SK-N-SH (cell line): ENCODE measurements at regions not wholly inside any gene's neighbourhood (a gene's known extent, or its start where the extent isn't known, plus 50 kb on each side); places are given as distances from the start of the nearest gene placed in this dataset.

Experiments
- CTCF ChIA-PET: fragments of 300-600, 350-600 bp; formaldehyde crosslinking; extraction: SDS; loops from one replicate; lab custom pipeline; 2021; lab: Yijun Ruan, JAX
- POLR2A ChIA-PET: fragments of 350-600 bp; sonication (Branson Sonifier 250); formaldehyde crosslinking; extraction: SDS; loops from one replicate; lab custom pipeline; 2020; ENCODE audit warnings: antibody characterized with exemption, inconsistent platforms; lab: Yijun Ruan, JAX
- DNase-seq: peaks from one replicate; pipeline ENCODE4 v3.0.0; 2012
- H2AFZ ChIP-seq: fragments of 200-600 bp; sonication (generic); 2 replicates; pipeline ENCODE4 v1.8.1; 2016; ENCODE audit warnings: antibody characterized with exemption, mild to moderate bottlenecking, low read depth
- H3F3A ChIP-seq: fragments of 200-600 bp; sonication (generic); replicated peaks from 2 replicates; pipeline ENCODE3; 2016; ENCODE audit warnings: antibody characterized with exemption, mild to moderate bottlenecking; ENCODE audit not compliant: insufficient read depth
- H3K27ac ChIP-seq, 2 experiments: fragments of 200-500 bp in 1 of 2; fragments of 200-600 bp in 1 of 2; sonication (Bioruptor generic) in 1 of 2; sonication (generic), shearing (Covaris generic) in 1 of 2; 2 replicates each; pipeline versions ENCODE4 v1.5.1 to v1.6.1; 2014 to 2016; ENCODE audit warnings: low read depth in 2 of 2, inconsistent platforms in 1 of 2, low read length in 1 of 2, mild to moderate bottlenecking in 1 of 2, mixed read lengths in 1 of 2
- H3K27me3 ChIP-seq: fragments of 200-600 bp; sonication (generic), shearing (Covaris generic); 2 replicates; pipeline ENCODE4 v1.6.1; 2016; ENCODE audit warnings: mixed run types; ENCODE audit not compliant: insufficient read depth
- H3K36me3 ChIP-seq, 2 experiments: fragments of 200-500 bp in 1 of 2; fragments of 200-600 bp in 1 of 2; sonication (Bioruptor generic) in 1 of 2; sonication (generic) in 1 of 2; replicated peaks in 1 of 2; 2 replicates each; pipeline versions ENCODE3 to v1.5.1; 2014 to 2016; ENCODE audit warnings: low read length in 1 of 2, mild to moderate bottlenecking in 1 of 2; ENCODE audit not compliant: insufficient read depth in 2 of 2, control insufficient read depth in 1 of 2
- H3K4me1 ChIP-seq, 2 experiments: fragments of 200-500 bp in 1 of 2; fragments of 200-600 bp in 1 of 2; sonication (Bioruptor generic) in 1 of 2; sonication (generic), shearing (Covaris generic) in 1 of 2; 2 replicates each; pipeline versions ENCODE4 v1.5.1 to v1.6.1; 2014 to 2016; ENCODE audit warnings: low read depth in 1 of 2, low read length in 1 of 2, mixed run types in 1 of 2; ENCODE audit not compliant: insufficient read depth in 2 of 2, control insufficient read depth in 1 of 2
- H3K4me2 ChIP-seq: fragments of 200-600 bp; sonication (generic), shearing (Covaris generic); 2 replicates; pipeline ENCODE4 v1.6.1; 2017; ENCODE audit warnings: mixed run types
- H3K4me3 ChIP-seq, 2 experiments: fragments of 200-500 bp in 1 of 2; fragments of 200-600 bp in 1 of 2; sonication (Bioruptor generic) in 1 of 2; sonication (generic), shearing (Covaris generic) in 1 of 2; 2 replicates each; pipeline versions ENCODE4 v1.5.1 to v1.8.1; 2014 to 2016; ENCODE audit warnings: low read depth in 2 of 2, inconsistent platforms in 1 of 2, low read length in 1 of 2, mild to moderate bottlenecking in 1 of 2, mixed read lengths in 1 of 2, moderate library complexity in 1 of 2
- H3K79me2 ChIP-seq: fragments of 200-600 bp; sonication (generic); 2 replicates; pipeline ENCODE4 v1.8.1; 2017; ENCODE audit warnings: mild to moderate bottlenecking; ENCODE audit not compliant: insufficient read depth
- H3K9ac ChIP-seq: fragments of 200-600 bp; sonication (generic); 2 replicates; pipeline ENCODE4 v1.6.1; 2017; ENCODE audit warnings: mixed run types
- H3K9me2 ChIP-seq: fragments of 200-600 bp; sonication (generic); 2 replicates; pipeline ENCODE4 v1.6.1; 2017; ENCODE audit warnings: mixed run types
- H3K9me3 ChIP-seq: fragments of 200-600 bp; sonication (generic); 2 replicates; pipeline ENCODE4 v1.6.1; 2017; ENCODE audit warnings: mixed run types, mild to moderate bottlenecking, moderate library complexity
- H4K20me1 ChIP-seq: fragments of 200-600 bp; sonication (generic); 2 replicates; pipeline ENCODE4 v1.6.1; 2017; ENCODE audit warnings: mild to moderate bottlenecking, mixed run types; ENCODE audit not compliant: insufficient read depth
- FOXJ3 ChIP-seq: sonication (generic); formaldehyde crosslinking; IDR thresholded peaks from 2 replicates; pipeline ENCODE4 v1.5.1; 2020; ENCODE audit warnings: mild to moderate bottlenecking, missing genetic modification reagents
- FOXM1 ChIP-seq: IDR thresholded peaks from 2 replicates; pipeline ENCODE4 v1.4.0; 2012; ENCODE audit warnings: low read depth, mild to moderate bottlenecking
- GATA2 ChIP-seq: sonication (generic); formaldehyde crosslinking; IDR thresholded peaks from 2 replicates; pipeline ENCODE4 v1.5.0; 2020; ENCODE audit warnings: mild to moderate bottlenecking, missing genetic modification reagents
- MEF2A ChIP-seq: IDR thresholded peaks from 2 replicates; pipeline ENCODE4 v1.4.0; 2012; ENCODE audit warnings: low read depth, borderline replicate concordance
- NRF1 ChIP-seq: IDR thresholded peaks from 2 replicates; pipeline ENCODE4 v1.6.1; 2012; ENCODE audit warnings: low read depth, mild to moderate bottlenecking, low read length
- RAD21 ChIP-seq: IDR thresholded peaks from 2 replicates; pipeline ENCODE4 v1.6.1; 2012; ENCODE audit warnings: mild to moderate bottlenecking, low read length
- RCOR1 ChIP-seq: fragments of 150-350 bp; IDR thresholded peaks from 2 replicates; pipeline ENCODE4 v1.6.1; 2017; ENCODE audit warnings: antibody characterized with exemption, low read length
- RXRA ChIP-seq: IDR thresholded peaks from 2 replicates; pipeline ENCODE4 v1.4.0; 2012; ENCODE audit warnings: low read depth, mild to moderate bottlenecking, borderline replicate concordance
- SMC3 ChIP-seq: IDR thresholded peaks from 2 replicates; pipeline ENCODE4 v1.6.1; 2012; ENCODE audit warnings: low read depth, low read length, improper control_type of control experiment
- TAF1 ChIP-seq: IDR thresholded peaks from 2 replicates; pipeline ENCODE4 v1.6.1; 2012; ENCODE audit warnings: low read depth, mild to moderate bottlenecking, low read length, moderate library complexity, borderline replicate concordance
- TCF12 ChIP-seq: IDR thresholded peaks from 2 replicates; pipeline ENCODE4 v1.4.0; 2012
- TEAD4 ChIP-seq: IDR thresholded peaks from 2 replicates; pipeline ENCODE4 v1.4.0; 2012; ENCODE audit warnings: mild to moderate bottlenecking, borderline replicate concordance; ENCODE audit not compliant: insufficient read depth
- WGBS: methylation state at CpG from one replicate; pipeline ENCODE4 v1.1.6; 2017; ENCODE audit warnings: low lambda C conversion rate; 5-methylcytosine and 5-hydroxymethylcytosine counted together
- TF ChIP-seq, protein P1 (sequence below): fragments of 150-350 bp; IDR thresholded peaks from 2 replicates; pipeline ENCODE4 v1.6.1; 2016; ENCODE audit warnings: mild to moderate bottlenecking, low read depth, low read length
- TF ChIP-seq, protein P2 (sequence below): IDR thresholded peaks from 2 replicates; pipeline ENCODE4 v1.4.0; 2012; ENCODE audit warnings: low read depth, borderline replicate concordance
- TF ChIP-seq, protein P3 (sequence below): fragments of 150-350 bp; IDR thresholded peaks from 2 replicates; pipeline ENCODE4 v1.6.1; 2017; ENCODE audit warnings: antibody characterized with exemption, low read length, low read depth, borderline replicate concordance

DNA sequence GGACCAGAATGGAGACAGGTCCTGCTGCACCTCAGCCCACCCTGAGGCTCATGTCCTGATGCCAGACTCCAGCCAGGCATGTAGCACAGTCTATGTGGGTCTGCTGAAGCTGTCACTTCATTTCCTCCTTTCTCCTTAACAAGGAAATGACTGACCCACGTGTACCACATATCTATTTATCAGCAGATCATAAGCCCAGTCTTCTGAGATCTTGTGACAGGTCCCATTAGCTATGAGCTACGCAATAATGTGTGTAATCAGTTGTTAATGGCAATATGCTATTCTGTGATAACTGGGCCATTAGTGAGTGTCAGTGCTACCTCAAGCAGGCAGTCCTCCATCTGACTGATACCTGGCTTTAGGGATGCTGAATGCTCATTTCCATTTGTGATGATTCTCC lies 615.3 kb downstream of the BCL11A start:
- H3K4me2 ChIP-seq, result no peak overlapping the region
- no peaks in the 10 kb centered on the region for H3K4me1 ChIP-seq
- ChIA-PET POLR2A (no interaction called here), CTCF (no interaction called here)
- no peak overlapping the region for H2AFZ ChIP-seq
- WGBS, result 6% methylated on average over 2 of the region's 2 CpGs
- H3K27me3 ChIP-seq, result no peaks in the 10 kb centered on the region
- H3K4me3 ChIP-seq, result no peak overlapping the region
- TF ChIP-seq TEAD4, result no peak
- TF ChIP-seq FOXM1, result no peak
- TF ChIP-seq SMC3, result no peak
- TF ChIP-seq TAF1, result no peak
- no peak for DNase-seq
- H3K36me3 ChIP-seq, result no peaks in the 10 kb centered on the region
- no peaks in the 10 kb centered on the region for H3F3A ChIP-seq
- H3K9me3 ChIP-seq, result no peaks in the 10 kb centered on the region
- H4K20me1 ChIP-seq, result no peaks in the 10 kb centered on the region
- H3K9me2 ChIP-seq, result no peaks in the 10 kb centered on the region
- no peak overlapping the region for H3K9ac ChIP-seq
- H3K79me2 ChIP-seq, result no peaks in the 10 kb centered on the region
- H3K27ac ChIP-seq, result no peak overlapping the region

DNA sequence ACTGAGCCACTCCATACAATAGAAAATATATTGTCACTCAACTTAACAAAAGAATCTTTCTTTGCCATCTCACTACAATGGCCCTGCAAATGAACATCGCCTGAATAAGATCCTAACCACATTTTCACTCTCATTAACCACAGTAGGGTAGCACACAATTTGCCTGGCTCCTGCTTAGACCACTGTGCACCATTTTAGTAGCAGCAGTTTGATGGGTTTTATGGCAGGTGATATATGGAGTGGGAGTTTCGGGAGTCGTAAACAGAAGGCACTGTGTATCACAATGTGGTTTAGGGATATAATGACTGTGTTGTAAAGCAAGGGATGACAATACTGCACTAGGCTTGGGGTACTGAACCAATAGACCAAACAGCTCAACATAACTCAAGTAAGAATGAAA lies 617.4 kb downstream of the BCL11A start:
- TF ChIP-seq, protein P1, sequence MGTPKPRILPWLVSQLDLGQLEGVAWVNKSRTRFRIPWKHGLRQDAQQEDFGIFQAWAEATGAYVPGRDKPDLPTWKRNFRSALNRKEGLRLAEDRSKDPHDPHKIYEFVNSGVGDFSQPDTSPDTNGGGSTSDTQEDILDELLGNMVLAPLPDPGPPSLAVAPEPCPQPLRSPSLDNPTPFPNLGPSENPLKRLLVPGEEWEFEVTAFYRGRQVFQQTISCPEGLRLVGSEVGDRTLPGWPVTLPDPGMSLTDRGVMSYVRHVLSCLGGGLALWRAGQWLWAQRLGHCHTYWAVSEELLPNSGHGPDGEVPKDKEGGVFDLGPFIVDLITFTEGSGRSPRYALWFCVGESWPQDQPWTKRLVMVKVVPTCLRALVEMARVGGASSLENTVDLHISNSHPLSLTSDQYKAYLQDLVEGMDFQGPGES, result no peak
- no peak for TF ChIP-seq FOXJ3 (CRISPR knock-in tag)
- TF ChIP-seq TCF12, result no peak
- no peak for TF ChIP-seq NRF1
- no peak for TF ChIP-seq TEAD4
- TF ChIP-seq, protein P2, sequence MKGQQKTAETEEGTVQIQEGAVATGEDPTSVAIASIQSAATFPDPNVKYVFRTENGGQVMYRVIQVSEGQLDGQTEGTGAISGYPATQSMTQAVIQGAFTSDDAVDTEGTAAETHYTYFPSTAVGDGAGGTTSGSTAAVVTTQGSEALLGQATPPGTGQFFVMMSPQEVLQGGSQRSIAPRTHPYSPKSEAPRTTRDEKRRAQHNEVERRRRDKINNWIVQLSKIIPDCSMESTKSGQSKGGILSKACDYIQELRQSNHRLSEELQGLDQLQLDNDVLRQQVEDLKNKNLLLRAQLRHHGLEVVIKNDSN, result no peak
- no peak for TF ChIP-seq GATA2 (CRISPR knock-in tag)
- TF ChIP-seq, protein P3, sequence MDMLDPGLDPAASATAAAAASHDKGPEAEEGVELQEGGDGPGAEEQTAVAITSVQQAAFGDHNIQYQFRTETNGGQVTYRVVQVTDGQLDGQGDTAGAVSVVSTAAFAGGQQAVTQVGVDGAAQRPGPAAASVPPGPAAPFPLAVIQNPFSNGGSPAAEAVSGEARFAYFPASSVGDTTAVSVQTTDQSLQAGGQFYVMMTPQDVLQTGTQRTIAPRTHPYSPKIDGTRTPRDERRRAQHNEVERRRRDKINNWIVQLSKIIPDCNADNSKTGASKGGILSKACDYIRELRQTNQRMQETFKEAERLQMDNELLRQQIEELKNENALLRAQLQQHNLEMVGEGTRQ, result no peak
- no peak for TF ChIP-seq RAD21
- no peak for TF ChIP-seq RCOR1
- no peak for TF ChIP-seq MEF2A
- no peak for TF ChIP-seq RXRA
- H3K4me2 ChIP-seq, result no peak overlapping the region
- H3K36me3 ChIP-seq, result no peaks in the 10 kb centered on the region
- no peaks in the 10 kb centered on the region for H3K9me2 ChIP-seq
- POLR2A ChIA-PET, result no interaction called here
- H3K4me1 ChIP-seq, result no peaks in the 10 kb centered on the region
- no peaks in the 10 kb centered on the region for H4K20me1 ChIP-seq
- no peaks in the 10 kb centered on the region for H3K79me2 ChIP-seq
- no peak overlapping the region for H2AFZ ChIP-seq
- no peaks in the 10 kb centered on the region for H3K27me3 ChIP-seq
- H3K27ac ChIP-seq, result no peak overlapping the region
- no peak for DNase-seq
- CTCF ChIA-PET, result interaction anchor here (0.8 kb wide), 1 partner anchor 22 kb away, joined by 3 read pairs; no protein-coding TSS in a partner anchor
- H3K9ac ChIP-seq, result no peak overlapping the region
- H3K9me3 ChIP-seq, result no peaks in the 10 kb centered on the region
- 37% methylated on average over 3 of the region's 3 CpGs for WGBS
- no peaks in the 10 kb centered on the region for H3F3A ChIP-seq
- no peak overlapping the region for H3K4me3 ChIP-seq
